Activated B cell treated with CpG ODN at 0.5 μM for 24 hours (primary cell): ENCODE measurements at regions not wholly inside any gene's neighbourhood (a gene's known extent, or its start where the extent isn't known, plus 50 kb on each side); places are given as distances from the start of the nearest gene placed in this dataset.
"Not testable (repeated sequence)": the region's sequence is repeated elsewhere in the genome, so short reads cannot be mapped to it uniquely, and the experiment has no call there.

Experiments used
- ATAC-seq: fragments of 200-7000 bp; cut with Tn5 transposase; one replicate; pipeline ENCODE4 v1.10.0; 2021; ENCODE audit warnings: low read depth, mild to moderate bottlenecking, moderate library complexity
- CTCF ChIA-PET: fragments of 350-600 bp; sonication (Branson Sonifier 250); formaldehyde crosslinking; loops from one replicate; lab custom pipeline; 2021; ENCODE audit warnings: antibody characterized with exemption; lab: Charles Lee
- POLR2A ChIA-PET: fragments of 350-600 bp; sonication (Branson Sonifier 250); formaldehyde crosslinking; loops from one replicate; lab custom pipeline; 2021; ENCODE audit warnings: antibody characterized with exemption; lab: Charles Lee
- DNase-seq: peaks from one replicate; pipeline ENCODE4 v3.0.0; 2022
- H3K27ac Mint-ChIP-seq: one replicate; pipeline ENCODE4 v1.8.0; 2020; ENCODE audit warnings: mixed read lengths
- H3K27me3 Mint-ChIP-seq: one replicate; pipeline ENCODE4 v1.8.0; 2021; ENCODE audit warnings: mixed read lengths
- H3K36me3 Mint-ChIP-seq: one replicate; pipeline ENCODE4 v1.8.0; 2021; ENCODE audit warnings: low read depth, mixed read lengths
- H3K4me1 Mint-ChIP-seq: one replicate; pipeline ENCODE4 v1.8.0; 2021; ENCODE audit warnings: mixed read lengths
- H3K4me3 Mint-ChIP-seq: one replicate; pipeline ENCODE4 v1.8.0; 2020; ENCODE audit warnings: mild to moderate bottlenecking, mixed read lengths
- H3K9me3 Mint-ChIP-seq: one replicate; pipeline ENCODE4 v1.8.0; 2020; ENCODE audit warnings: mixed read lengths
- intact Hi-C: fragments of 100-400 bp; cut with micrococcal nuclease; formaldehyde crosslinking; loops from one replicate; pipeline ENCODE4 v1.15.1; 2024
- TF ChIP-seq, protein P1 (sequence below): fragments of 200-600 bp; IDR thresholded peaks from one replicate; pipeline ENCODE4 v1.8.0; 2022; ENCODE audit warnings: antibody characterized with exemption, mild to moderate bottlenecking

GRCh38 chr2:242057379-242058040 is 188.0 kb downstream of the RTP5 start:
- ChIA-PET CTCF (no interaction called here), POLR2A (no interaction called here)
- no peaks in the 10 kb centered on the region for H3K36me3 Mint-ChIP-seq
- no peak overlapping the region for H3K27ac Mint-ChIP-seq
- DNase-seq (no peak), ATAC-seq (no peak)
- H3K4me1 Mint-ChIP-seq: no peaks in the 10 kb centered on the region
- intact Hi-C loops: no loop called here
- peaks cover 21% of the 10 kb centered on the region for H3K27me3 Mint-ChIP-seq
- no peak overlapping the region for H3K4me3 Mint-ChIP-seq
- H3K9me3 Mint-ChIP-seq: peaks cover 6% of the 10 kb centered on the region
- TF ChIP-seq, protein P1, sequence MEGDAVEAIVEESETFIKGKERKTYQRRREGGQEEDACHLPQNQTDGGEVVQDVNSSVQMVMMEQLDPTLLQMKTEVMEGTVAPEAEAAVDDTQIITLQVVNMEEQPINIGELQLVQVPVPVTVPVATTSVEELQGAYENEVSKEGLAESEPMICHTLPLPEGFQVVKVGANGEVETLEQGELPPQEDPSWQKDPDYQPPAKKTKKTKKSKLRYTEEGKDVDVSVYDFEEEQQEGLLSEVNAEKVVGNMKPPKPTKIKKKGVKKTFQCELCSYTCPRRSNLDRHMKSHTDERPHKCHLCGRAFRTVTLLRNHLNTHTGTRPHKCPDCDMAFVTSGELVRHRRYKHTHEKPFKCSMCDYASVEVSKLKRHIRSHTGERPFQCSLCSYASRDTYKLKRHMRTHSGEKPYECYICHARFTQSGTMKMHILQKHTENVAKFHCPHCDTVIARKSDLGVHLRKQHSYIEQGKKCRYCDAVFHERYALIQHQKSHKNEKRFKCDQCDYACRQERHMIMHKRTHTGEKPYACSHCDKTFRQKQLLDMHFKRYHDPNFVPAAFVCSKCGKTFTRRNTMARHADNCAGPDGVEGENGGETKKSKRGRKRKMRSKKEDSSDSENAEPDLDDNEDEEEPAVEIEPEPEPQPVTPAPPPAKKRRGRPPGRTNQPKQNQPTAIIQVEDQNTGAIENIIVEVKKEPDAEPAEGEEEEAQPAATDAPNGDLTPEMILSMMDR: no peak

GRCh38 chr2:242058116-242058680 is 188.7 kb downstream of the RTP5 start:
- Mint-ChIP-seq H3K27ac (no peak overlapping the region), H3K9me3 (peaks cover 6% of the 10 kb centered on the region), H3K4me3 (no peak overlapping the region), H3K4me1 (no peaks in the 10 kb centered on the region), H3K36me3 (no peaks in the 10 kb centered on the region), H3K27me3 (peaks cover 21% of the 10 kb centered on the region)
- ATAC-seq (no peak), DNase-seq (no peak)
- intact Hi-C loops: no loop called here
- POLR2A ChIA-PET: no interaction called here
- TF ChIP-seq, protein P1: no peak
- CTCF ChIA-PET: no interaction called here

- peaks cover 6% of the 10 kb centered on the region for H3K9me3 Mint-ChIP-seq
- no peak overlapping the region for H3K4me3 Mint-ChIP-seq
- ATAC-seq (no peak), DNase-seq (no peak)
- ChIA-PET POLR2A (no interaction called here), CTCF (no interaction called here)
- H3K4me1 Mint-ChIP-seq: no peaks in the 10 kb centered on the region
- intact Hi-C loops: no loop called here
- no peak overlapping the region for H3K27ac Mint-ChIP-seq
- TF ChIP-seq, protein P1: no peak
- H3K27me3 Mint-ChIP-seq: peaks cover 17% of the 10 kb centered on the region
- H3K36me3 Mint-ChIP-seq: no peaks in the 10 kb centered on the region
Observed at GRCh38 chr2:242059566-242059965, 190.0 kb downstream of the RTP5 start.

DNA sequence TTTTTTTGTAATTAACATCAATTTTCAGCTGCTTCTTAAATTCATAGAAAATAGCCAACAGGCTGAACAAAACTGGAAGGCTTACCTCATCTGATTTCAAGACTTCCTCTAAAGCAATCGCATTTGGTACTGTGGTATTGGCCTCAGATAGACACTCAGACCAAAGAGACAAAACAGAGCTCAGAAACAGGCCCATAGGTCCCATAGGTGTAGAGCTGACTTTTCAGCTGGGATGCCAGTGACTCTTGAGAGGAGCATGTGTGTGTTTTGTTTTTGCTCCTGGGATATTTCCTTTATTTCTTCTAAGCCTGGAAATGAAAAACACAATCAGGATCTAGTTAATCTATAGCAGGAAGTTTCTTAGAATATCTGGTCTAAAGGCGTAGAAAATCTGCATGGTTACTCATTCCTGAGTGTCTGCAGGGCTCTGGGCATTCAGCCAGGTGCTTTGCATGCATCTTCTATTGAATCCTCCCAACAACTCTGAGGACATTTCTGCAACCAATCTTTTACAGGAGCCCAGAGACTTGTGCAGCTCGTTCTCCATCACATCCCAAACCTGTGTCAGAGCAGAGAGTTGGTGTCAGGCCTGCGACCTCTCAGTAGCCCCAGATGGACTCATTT is 190.8 kb downstream of the RTP5 start:
- H3K4me1 Mint-ChIP-seq: no peaks in the 10 kb centered on the region
- no peak for DNase-seq
- no peak overlapping the region for H3K4me3 Mint-ChIP-seq
- ChIA-PET POLR2A (no interaction called here), CTCF (no interaction called here)
- no peak for ATAC-seq
- TF ChIP-seq, protein P1: no peak
- no peaks in the 10 kb centered on the region for H3K36me3 Mint-ChIP-seq
- H3K27me3 Mint-ChIP-seq: peaks cover 15% of the 10 kb centered on the region
- H3K27ac Mint-ChIP-seq: no peak overlapping the region
- intact Hi-C loops: no loop called here
- H3K9me3 Mint-ChIP-seq: peaks cover 6% of the 10 kb centered on the region

- POLR2A ChIA-PET, intact Hi-C loops, H3K4me1 Mint-ChIP-seq, ATAC-seq, H3K9me3 Mint-ChIP-seq, DNase-seq, H3K27ac Mint-ChIP-seq, H3K4me3 Mint-ChIP-seq, H3K36me3 Mint-ChIP-seq, CTCF ChIA-PET: not testable (repeated sequence)
- peaks cover 14% of the 10 kb centered on the region for H3K27me3 Mint-ChIP-seq
Observed at GRCh38 chr2:242061930-242062329, 192.4 kb downstream of the RTP5 start.
